Upper lobe of left lung (tissue), 4 donors: ENCODE measurements at regions not wholly inside any gene's neighbourhood (a gene's known extent, or its start where the extent isn't known, plus 50 kb on each side); places are given as distances from the start of the nearest gene placed in this dataset.

ENCODE experiments used
- POLR2A ChIP-seq, 4 donors: fragments of 450-650 bp; IDR thresholded peaks; one replicate each; pipeline ENCODE4 v1.5.1; 2016 to 2017; ENCODE audit warnings: antibody characterized with exemption in 4 of 4, mild to moderate bottlenecking in 2 of 4
- POLR2AphosphoS5 ChIP-seq, 2 donors: sonication (generic); formaldehyde crosslinking; IDR thresholded peaks; one replicate each; pipeline ENCODE4 v1.5.1; 2017; ENCODE audit warnings: antibody characterized with exemption in 2 of 2
- TF ChIP-seq, protein P1 (sequence below), 6 experiments: fragments of 450-650 bp in 4 of 6; fragments of 200-600 bp in 2 of 6; sonication (generic) in 2 of 6; IDR thresholded peaks; one replicate each; pipeline ENCODE4 v1.5.1; 2016 to 2019; ENCODE audit warnings: antibody characterized with exemption in 6 of 6

DNA sequence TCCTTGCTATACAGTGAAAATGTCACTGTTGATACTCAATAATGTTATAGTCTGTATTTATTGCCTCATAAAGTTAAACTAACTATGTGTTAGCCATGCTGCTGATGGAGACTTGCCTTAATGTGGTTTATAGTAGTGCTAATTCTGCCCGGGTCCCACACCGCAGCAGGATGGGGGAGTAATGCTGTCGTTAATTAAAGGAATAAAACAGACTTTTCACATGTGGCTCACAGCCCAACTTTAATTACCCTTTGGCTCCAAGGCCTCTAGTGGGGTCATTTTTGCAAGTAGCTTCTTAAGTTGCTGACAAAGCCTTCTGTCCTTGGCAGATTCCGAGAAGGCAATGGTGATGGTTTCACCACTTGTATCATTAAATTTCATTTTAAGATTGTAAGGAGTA is 634.3 kb downstream of the TBC1D32 start:
- TF ChIP-seq, protein P1, sequence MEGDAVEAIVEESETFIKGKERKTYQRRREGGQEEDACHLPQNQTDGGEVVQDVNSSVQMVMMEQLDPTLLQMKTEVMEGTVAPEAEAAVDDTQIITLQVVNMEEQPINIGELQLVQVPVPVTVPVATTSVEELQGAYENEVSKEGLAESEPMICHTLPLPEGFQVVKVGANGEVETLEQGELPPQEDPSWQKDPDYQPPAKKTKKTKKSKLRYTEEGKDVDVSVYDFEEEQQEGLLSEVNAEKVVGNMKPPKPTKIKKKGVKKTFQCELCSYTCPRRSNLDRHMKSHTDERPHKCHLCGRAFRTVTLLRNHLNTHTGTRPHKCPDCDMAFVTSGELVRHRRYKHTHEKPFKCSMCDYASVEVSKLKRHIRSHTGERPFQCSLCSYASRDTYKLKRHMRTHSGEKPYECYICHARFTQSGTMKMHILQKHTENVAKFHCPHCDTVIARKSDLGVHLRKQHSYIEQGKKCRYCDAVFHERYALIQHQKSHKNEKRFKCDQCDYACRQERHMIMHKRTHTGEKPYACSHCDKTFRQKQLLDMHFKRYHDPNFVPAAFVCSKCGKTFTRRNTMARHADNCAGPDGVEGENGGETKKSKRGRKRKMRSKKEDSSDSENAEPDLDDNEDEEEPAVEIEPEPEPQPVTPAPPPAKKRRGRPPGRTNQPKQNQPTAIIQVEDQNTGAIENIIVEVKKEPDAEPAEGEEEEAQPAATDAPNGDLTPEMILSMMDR (IDR thresholded peaks at IDR 0.05) = no peak
- TF ChIP-seq POLR2A (IDR thresholded peaks at IDR 0.05) = no peak
- TF ChIP-seq POLR2AphosphoS5 (IDR thresholded peaks at IDR 0.05) = no peak
